AG09309 (cell line): ENCODE measurements at regions not wholly inside any gene's neighbourhood (a gene's known extent, or its start where the extent isn't known, plus 50 kb on each side); places are given as distances from the start of the nearest gene placed in this dataset.
"Not testable (repeated sequence)": the region's sequence is repeated elsewhere in the genome, so short reads cannot be mapped to it uniquely, and the experiment has no call there.

Source experiments
- DNase-seq: peaks from one replicate; pipeline ENCODE4 v3.0.0-alpha.2; 2010; ENCODE audit warnings: low read depth
- H3K4me3 ChIP-seq: 2 replicates; pipeline ENCODE4 v1.5.1; 2011; ENCODE audit warnings: mild to moderate bottlenecking, low read depth, low read length, moderate library complexity; ENCODE audit not compliant: control insufficient read depth
- TF ChIP-seq, protein P1 (sequence below): IDR thresholded peaks from 2 replicates; pipeline ENCODE4 v1.5.1; 2011; ENCODE audit warnings: mild to moderate bottlenecking, low read depth, low read length, inconsistent platforms; ENCODE audit not compliant: insufficient read depth, control insufficient read depth; ENCODE audit errors: missing control alignments

DNA sequence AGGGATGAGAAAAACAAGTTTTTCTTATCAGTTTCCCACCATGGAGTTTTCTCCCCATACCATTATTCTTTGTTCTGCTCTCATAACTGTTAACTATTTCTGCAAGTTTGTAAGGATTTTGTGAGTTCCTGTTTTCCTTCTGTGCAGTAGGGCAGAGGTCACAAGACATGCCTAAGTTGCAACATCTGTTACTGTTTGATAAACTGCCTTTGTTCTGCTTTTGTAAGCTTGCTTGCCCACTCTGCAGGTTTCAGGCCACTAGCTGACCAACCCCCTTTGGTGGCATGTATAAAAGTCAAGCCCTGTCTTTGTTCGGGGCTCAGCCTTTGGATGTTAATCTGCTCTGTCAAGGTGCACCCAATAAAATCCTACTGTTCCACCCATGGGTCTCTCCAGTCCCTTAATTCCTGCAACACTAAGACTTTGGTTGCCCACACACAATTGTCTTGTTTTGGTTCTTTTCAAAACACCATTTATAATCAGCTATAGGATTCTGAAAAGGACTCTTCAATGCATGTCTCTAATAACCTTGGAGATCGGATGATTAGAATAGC is 545.4 kb downstream of the CDH9 start:
- TF ChIP-seq, protein P1, sequence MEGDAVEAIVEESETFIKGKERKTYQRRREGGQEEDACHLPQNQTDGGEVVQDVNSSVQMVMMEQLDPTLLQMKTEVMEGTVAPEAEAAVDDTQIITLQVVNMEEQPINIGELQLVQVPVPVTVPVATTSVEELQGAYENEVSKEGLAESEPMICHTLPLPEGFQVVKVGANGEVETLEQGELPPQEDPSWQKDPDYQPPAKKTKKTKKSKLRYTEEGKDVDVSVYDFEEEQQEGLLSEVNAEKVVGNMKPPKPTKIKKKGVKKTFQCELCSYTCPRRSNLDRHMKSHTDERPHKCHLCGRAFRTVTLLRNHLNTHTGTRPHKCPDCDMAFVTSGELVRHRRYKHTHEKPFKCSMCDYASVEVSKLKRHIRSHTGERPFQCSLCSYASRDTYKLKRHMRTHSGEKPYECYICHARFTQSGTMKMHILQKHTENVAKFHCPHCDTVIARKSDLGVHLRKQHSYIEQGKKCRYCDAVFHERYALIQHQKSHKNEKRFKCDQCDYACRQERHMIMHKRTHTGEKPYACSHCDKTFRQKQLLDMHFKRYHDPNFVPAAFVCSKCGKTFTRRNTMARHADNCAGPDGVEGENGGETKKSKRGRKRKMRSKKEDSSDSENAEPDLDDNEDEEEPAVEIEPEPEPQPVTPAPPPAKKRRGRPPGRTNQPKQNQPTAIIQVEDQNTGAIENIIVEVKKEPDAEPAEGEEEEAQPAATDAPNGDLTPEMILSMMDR = no peak
- no peak for DNase-seq
- no peak overlapping the region for H3K4me3 ChIP-seq

DNA sequence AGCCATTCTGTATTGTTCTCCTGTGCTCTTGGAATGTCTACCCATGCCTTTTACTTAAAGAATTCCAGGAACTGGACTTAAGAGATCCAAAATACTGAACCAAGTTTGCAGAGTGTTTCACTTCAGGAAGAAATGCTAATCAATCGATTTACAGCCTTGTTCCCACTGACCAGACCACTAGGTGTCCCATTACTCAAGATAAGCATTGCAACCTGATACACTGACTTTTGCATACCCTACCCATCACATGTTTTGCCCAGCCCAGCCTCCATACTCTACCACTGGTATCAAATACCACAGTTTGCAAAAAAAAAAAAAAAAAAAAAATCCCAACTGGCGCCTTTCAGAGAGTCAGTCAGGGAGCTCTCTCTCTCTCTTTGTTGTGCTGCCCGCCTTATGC is 550.8 kb downstream of the CDH9 start:
- TF ChIP-seq, protein P1 = no peak
- no peak overlapping the region for H3K4me3 ChIP-seq
- DNase-seq = no peak

DNA sequence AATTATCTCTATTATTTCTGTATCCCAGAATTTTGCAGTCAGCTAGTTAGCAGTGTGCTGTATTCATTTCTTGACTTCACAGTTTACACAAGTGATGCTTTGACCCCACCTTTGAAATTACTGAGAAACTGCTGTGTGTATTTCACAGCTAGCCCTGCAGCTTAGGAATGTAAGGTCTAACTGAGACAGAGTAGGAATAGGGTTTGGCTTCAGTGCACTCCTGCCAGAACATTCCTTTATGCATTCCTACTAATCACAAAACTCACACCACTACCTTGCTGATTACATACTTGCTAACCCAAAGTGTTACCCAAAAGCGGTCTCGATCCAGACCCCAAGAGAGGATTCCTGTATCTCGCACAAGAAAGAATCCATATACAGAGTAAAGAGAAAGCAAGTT is 551.8 kb downstream of the CDH9 start:
- TF ChIP-seq, protein P1 = no peak
- no peak for DNase-seq
- H3K4me3 ChIP-seq = no peak overlapping the region

DNA sequence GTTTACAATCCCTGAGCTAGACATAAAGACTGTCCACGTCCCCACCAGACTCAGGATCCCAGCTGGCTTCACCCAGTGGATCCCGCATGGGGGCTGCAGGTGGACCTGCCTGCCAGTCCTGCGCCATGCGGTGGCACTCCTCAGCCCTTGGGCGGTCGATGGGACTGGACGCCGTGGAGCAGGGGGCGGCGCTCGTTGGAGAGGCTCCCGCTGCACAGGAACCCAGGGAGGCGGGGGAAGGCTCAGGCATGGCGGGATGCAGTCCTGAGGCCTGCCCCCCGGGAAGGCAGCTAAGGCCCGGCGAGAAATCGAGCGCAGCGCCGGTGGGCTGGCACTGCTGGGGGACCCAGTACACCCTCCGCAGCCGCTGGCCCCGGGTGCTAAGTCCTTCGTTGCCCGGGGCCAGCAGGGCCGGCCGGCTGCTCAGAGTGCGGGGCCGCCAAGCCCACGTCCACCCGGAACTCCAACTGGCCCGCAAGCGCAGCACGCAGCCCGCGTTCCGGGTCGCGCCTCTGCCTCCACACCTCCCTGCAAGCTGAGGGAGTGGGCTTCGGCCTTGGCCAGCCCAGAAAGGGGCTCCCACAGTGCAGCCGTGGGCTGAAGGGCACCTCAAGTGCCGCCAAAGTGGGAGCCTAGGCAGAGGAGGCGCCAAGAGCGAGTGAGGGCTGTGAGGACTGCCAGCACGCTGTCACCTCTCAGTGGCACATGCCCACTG is 553.1 kb downstream of the CDH9 start:
- H3K4me3 ChIP-seq, DNase-seq: not testable (repeated sequence)

DNA sequence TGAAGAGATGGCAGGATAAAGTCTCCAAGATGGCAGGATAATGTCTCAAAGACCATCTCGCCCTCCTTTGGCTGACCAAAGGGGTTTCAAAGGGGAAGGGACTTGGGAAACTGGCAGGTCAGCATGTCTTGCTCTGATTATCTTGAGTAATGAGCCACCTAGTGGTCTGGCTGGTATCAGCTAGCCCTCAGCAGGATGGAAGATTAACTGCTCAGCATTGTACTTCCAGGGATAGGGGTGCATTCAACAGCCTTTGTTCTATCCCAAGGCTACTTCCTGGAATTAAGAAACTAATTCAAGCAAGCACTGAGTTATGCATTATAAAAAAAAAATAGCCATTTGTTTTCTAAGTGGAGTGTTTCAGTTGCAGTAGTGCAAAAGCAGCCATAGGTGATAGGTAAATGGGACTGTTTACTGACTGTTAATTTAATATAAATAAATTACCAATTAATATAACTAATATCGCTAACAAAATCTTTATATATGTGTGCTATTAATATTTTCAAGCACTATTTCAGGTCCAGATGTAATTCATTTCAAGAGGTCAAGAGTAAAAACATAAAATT is 555.5 kb downstream of the CDH9 start:
- no peak overlapping the region for H3K4me3 ChIP-seq
- no peak for DNase-seq
- TF ChIP-seq, protein P1 = peak; percentile 19

DNA sequence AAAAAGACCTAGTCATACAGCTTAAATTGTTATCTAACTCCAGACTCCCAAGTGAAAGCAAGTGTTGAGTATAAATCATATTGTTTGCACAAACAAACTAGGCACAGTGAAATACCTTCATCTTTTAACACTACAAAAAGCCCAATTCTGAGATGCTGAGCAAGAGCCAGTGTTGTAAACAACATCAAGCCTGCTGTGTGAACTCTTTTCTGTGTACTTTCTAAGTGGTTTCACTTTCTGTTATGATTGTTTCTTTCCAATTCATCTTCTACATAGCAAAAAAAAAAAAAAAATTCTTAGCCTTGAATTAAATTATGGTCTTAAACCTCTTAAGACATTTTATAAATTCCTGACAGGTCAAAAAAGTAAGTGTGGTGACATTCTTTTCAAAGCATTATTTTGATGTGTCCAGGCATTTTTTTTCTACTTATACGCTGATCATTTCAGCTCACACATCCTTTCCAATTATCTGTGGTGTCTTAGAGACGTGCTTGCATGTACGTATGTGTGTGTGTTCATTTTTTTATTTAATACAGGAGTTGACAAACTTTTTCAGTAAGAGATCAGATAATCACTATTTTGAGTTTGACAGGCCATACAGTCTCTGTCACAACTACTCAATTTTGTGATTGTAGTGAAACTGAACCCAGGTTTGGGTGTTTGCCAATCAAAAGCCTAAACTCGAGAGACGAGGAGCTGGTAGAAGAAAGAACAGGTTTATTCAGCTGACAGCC is 556.1 kb downstream of the CDH9 start:
- no peak overlapping the region for H3K4me3 ChIP-seq
- no peak for DNase-seq
- TF ChIP-seq, protein P1 = no peak

DNA sequence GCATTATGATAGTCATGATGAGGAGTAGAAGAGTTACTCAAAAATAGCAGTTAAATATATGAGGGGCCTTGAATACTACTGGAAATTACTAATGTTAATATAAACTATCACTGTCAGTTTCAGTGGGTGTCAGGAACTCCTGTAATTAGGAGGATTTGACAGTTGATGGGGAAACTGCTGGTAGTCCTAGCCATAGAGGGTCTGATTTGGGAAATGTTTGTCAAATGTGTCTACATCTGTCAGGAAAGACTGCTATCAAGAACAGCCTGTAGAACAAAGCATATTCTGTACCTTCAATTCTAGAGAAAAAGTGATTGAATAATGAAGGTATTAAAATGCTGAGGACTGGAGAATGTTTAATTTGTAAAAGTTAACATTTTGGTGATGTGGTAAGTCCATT is 567.9 kb downstream of the CDH9 start:
- no peak overlapping the region for H3K4me3 ChIP-seq
- DNase-seq = no peak
- TF ChIP-seq, protein P1 = no peak
